ENCODE measurements at regions not wholly inside any gene's neighbourhood (a gene's known extent, or its start where the extent isn't known, plus 50 kb on each side); places are given as distances from the start of the nearest gene placed in this dataset.

DNA sequence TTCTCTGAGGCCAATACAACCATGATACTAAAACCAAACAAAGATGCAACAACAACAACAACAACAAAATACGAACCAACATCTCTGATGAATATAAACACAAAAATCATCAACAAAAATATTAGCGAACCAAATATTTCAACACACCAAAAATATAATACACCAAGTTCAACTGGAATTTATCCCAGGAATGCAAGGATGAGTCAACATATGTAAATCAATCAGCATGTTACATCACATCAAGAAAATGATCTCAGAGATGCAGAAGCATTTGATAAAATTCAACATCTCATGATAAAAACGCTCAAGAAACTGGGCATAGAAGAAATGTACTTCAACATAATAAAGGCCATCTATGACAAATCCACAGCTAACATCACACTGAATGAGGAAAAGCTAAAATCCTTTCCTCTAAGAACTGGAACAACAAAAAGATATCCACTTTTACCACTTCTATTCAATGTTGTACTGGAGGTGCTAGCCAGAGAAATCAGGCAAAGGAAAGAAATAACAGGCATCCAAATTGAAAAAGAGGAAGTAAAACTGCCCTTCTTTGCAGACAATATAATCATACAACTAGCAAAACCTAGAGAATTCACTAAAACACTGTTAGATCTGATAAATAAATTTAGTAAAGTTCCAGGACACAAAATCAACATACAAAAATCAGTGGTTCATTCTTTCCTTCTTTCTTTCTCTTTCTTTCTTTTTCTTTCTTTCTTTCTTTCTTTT lies 2448.7 kb upstream of the PCDH20 start:
- H3K79me1 ChIP-seq (ENCODE audit: low read length) = no peaks in the 10 kb centered on the region
- 100% methylated on average over 2 of the region's 3 CpGs for WGBS (ENCODE audit: extremely low coverage, insufficient coverage, insufficient read length)
- no peaks in the 10 kb centered on the region for H3K79me2 ChIP-seq (ENCODE audit: control insufficient read depth, insufficient read depth, low read length, poor library complexity)
- H2BK5ac ChIP-seq (ENCODE audit: low read depth, low read length, poor library complexity) = no peak overlapping the region
- peaks cover 4% of the 10 kb centered on the region for H3K9me3 ChIP-seq (ENCODE audit: insufficient read depth, low read depth, low read length)
- H3K27ac ChIP-seq (ENCODE audit: low read depth, low read length) = no peak overlapping the region
- H3K23ac ChIP-seq (ENCODE audit: low read length) = no peak overlapping the region
- no peak overlapping the region for H3K4ac ChIP-seq (ENCODE audit: low read depth, low read length)
- no peak overlapping the region for H3K4me2 ChIP-seq (ENCODE audit: low read length)
- H3K4me3 ChIP-seq (ENCODE audit: low read depth, low read length) = no peak overlapping the region
- no peak overlapping the region for H4K8ac ChIP-seq (ENCODE audit: low read depth, low read length)
- DNase-seq = no peak
- H2BK120ac ChIP-seq (ENCODE audit: insufficient read depth, low read length, poor library complexity) = no peak overlapping the region
- H4K91ac ChIP-seq (ENCODE audit: low read depth, low read length) = no peak overlapping the region
- H3K4me1 ChIP-seq (ENCODE audit: control insufficient read depth in 1 of 2, insufficient read depth in 2 of 2, low read length in 2 of 2) = no peaks in the 10 kb centered on the region
- no peak overlapping the region for H3K9ac ChIP-seq (ENCODE audit: low read length)
- H3K18ac ChIP-seq (ENCODE audit: low read length) = no peak overlapping the region
- H2AK5ac ChIP-seq (ENCODE audit: low read length) = no peak overlapping the region
- no peaks in the 10 kb centered on the region for H3K36me3 ChIP-seq (ENCODE audit: control insufficient read depth in 1 of 2, insufficient read depth in 2 of 2, low read length in 2 of 2)
- no peak overlapping the region for H2BK12ac ChIP-seq (ENCODE audit: low read length)
- H4K12ac ChIP-seq (ENCODE audit: low read depth, low read length) = no peak overlapping the region
- H3K14ac ChIP-seq (ENCODE audit: low read length) = no peak overlapping the region
- H2AFZ ChIP-seq (ENCODE audit: insufficient read depth, low read length, poor library complexity) = no peak overlapping the region
- no peaks in the 10 kb centered on the region for H3K27me3 ChIP-seq (ENCODE audit: insufficient read depth, low read length)

DNA sequence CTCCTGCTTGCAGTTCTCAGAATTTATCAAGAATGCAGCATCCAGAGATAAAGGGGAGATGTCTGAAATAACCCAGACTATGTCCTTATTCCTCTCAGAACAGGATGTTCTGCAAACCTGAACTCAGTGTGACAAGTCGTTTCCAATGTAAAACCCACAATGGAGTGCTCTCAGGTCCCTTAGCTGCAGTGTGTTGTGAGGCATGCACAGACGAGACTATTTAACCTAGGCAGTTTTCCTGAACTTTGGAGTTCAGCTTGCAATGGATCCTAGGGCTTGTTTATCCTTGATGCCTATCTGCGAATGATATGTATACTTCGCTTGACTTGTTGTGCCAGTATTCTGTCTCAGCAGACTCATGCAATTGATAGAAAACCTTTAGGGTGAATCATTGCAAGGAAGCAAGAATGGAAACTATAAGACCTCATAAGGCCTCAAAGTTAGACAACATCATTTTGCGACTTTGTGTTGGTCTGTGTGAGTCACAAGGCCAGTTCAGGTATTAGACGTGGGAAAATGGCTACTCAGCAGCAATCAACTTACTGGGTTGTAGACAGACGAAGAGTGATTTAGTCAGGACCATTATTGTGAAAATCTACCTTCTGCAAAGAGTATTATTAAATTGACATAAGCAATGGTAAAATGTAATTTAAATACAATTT lies 2439.9 kb upstream of the PCDH20 start:
- Histone ChIP-seq H3K79me2 (ENCODE audit: control insufficient read depth, insufficient read depth, low read length, poor library complexity) (no peaks in the 10 kb centered on the region), H2BK12ac (ENCODE audit: low read length) (no peak overlapping the region), H3K23ac (ENCODE audit: low read length) (no peak overlapping the region), H3K4me3 (ENCODE audit: low read depth, low read length) (no peak overlapping the region), H4K91ac (ENCODE audit: low read depth, low read length) (no peak overlapping the region), H3K36me3 (ENCODE audit: control insufficient read depth in 1 of 2, insufficient read depth in 2 of 2, low read length in 2 of 2) (no peaks in the 10 kb centered on the region), H2AK5ac (ENCODE audit: low read length) (no peak overlapping the region), H3K27me3 (ENCODE audit: insufficient read depth, low read length) (no peaks in the 10 kb centered on the region), H3K4me2 (ENCODE audit: low read length) (no peak overlapping the region), H3K9ac (ENCODE audit: low read length) (no peak overlapping the region), H3K4ac (ENCODE audit: low read depth, low read length) (no peak overlapping the region), H3K9me3 (ENCODE audit: insufficient read depth, low read depth, low read length) (peaks cover 4% of the 10 kb centered on the region), H4K12ac (ENCODE audit: low read depth, low read length) (no peak overlapping the region), H3K79me1 (ENCODE audit: low read length) (no peaks in the 10 kb centered on the region), H3K4me1 (ENCODE audit: control insufficient read depth in 1 of 2, insufficient read depth in 2 of 2, low read length in 2 of 2) (peaks cover 2 to 3% of the 10 kb centered on the region in 2 experiments), H3K14ac (ENCODE audit: low read length) (no peak overlapping the region), H3K18ac (ENCODE audit: low read length) (no peak overlapping the region), H2BK5ac (ENCODE audit: low read depth, low read length, poor library complexity) (no peak overlapping the region), H3K27ac (ENCODE audit: low read depth, low read length) (no peak overlapping the region), H2BK120ac (ENCODE audit: insufficient read depth, low read length, poor library complexity) (no peak overlapping the region), H2AFZ (ENCODE audit: insufficient read depth, low read length, poor library complexity) (peak overlapping the region; percentile 52), H4K8ac (ENCODE audit: low read depth, low read length) (peak overlapping the region; percentile 48)
- DNase-seq = peak in 1 of 2 donors; percentile 19
- no CpG with 5 or more reads among the region's 7 CpGs for WGBS (ENCODE audit: extremely low coverage, insufficient coverage, insufficient read length)

DNA sequence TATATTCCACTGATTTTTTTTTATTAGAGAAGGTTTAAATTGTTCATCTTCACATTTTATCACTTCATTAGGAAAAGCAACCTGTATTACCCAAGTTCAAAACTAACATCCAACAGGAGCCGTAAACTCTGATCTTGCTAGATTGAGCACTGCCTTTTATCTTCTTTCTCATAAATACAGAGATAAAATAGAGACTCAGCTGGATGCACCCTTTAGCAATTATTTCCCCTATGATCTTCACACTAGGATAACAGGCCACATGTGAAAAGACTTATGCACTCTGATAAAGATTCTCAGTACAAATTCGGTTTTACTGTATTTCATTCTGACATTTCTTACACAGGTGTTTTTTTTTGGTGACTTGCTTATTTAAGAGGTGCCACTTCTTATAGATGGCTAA lies 2438.2 kb upstream of the PCDH20 start:
- no CpG with 5 or more reads among the region's 2 CpGs for WGBS (ENCODE audit: extremely low coverage, insufficient coverage, insufficient read length)
- no peak overlapping the region for H3K9ac ChIP-seq (ENCODE audit: low read length)
- H2AFZ ChIP-seq (ENCODE audit: insufficient read depth, low read length, poor library complexity) = no peak overlapping the region
- H4K91ac ChIP-seq (ENCODE audit: low read depth, low read length) = no peak overlapping the region
- no peaks in the 10 kb centered on the region for H3K9me3 ChIP-seq (ENCODE audit: insufficient read depth, low read depth, low read length)
- no peaks in the 10 kb centered on the region for H3K36me3 ChIP-seq (ENCODE audit: control insufficient read depth in 1 of 2, insufficient read depth in 2 of 2, low read length in 2 of 2)
- no peak overlapping the region for H3K4ac ChIP-seq (ENCODE audit: low read depth, low read length)
- H3K79me2 ChIP-seq (ENCODE audit: control insufficient read depth, insufficient read depth, low read length, poor library complexity) = no peaks in the 10 kb centered on the region
- no peak overlapping the region for H3K4me3 ChIP-seq (ENCODE audit: low read depth, low read length)
- no peaks in the 10 kb centered on the region for H3K27me3 ChIP-seq (ENCODE audit: insufficient read depth, low read length)
- no peak overlapping the region for H3K23ac ChIP-seq (ENCODE audit: low read length)
- no peak overlapping the region for H2BK12ac ChIP-seq (ENCODE audit: low read length)
- H3K79me1 ChIP-seq (ENCODE audit: low read length) = no peaks in the 10 kb centered on the region
- H3K27ac ChIP-seq (ENCODE audit: low read depth, low read length) = no peak overlapping the region
- no peak for DNase-seq
- H4K12ac ChIP-seq (ENCODE audit: low read depth, low read length) = no peak overlapping the region
- H2AK5ac ChIP-seq (ENCODE audit: low read length) = no peak overlapping the region
- no peak overlapping the region for H3K18ac ChIP-seq (ENCODE audit: low read length)
- peaks cover 2 to 3% of the 10 kb centered on the region in 2 experiments for H3K4me1 ChIP-seq (ENCODE audit: control insufficient read depth in 1 of 2, insufficient read depth in 2 of 2, low read length in 2 of 2)
- no peak overlapping the region for H3K14ac ChIP-seq (ENCODE audit: low read length)
- no peak overlapping the region for H3K4me2 ChIP-seq (ENCODE audit: low read length)
- no peak overlapping the region for H2BK5ac ChIP-seq (ENCODE audit: low read depth, low read length, poor library complexity)
- H4K8ac ChIP-seq (ENCODE audit: low read depth, low read length) = no peak overlapping the region
- H2BK120ac ChIP-seq (ENCODE audit: insufficient read depth, low read length, poor library complexity) = no peak overlapping the region

DNA sequence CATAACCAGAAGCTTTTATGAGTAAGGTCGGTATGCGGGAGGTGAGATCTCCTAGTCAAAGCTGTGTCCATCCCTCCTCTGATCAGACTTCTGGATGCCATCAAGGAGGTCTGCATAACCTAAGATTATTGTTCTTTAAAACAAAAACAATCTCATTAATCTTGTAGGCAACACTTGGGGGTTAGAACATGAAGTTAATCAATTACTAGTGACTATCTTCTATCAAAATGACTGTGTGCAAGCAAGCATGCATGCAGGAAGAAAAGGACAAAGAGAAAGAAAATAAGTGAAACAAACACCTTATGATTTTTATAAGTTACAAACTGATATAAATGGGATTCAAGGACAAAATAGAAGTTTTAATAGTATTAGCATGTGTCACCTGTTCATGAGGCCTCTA lies 2435.9 kb upstream of the PCDH20 start:
- H3K18ac ChIP-seq (ENCODE audit: low read length) = no peak overlapping the region
- H4K12ac ChIP-seq (ENCODE audit: low read depth, low read length) = no peak overlapping the region
- H2BK120ac ChIP-seq (ENCODE audit: insufficient read depth, low read length, poor library complexity) = no peak overlapping the region
- no peak overlapping the region for H2AK5ac ChIP-seq (ENCODE audit: low read length)
- no peak for DNase-seq
- H3K4me3 ChIP-seq (ENCODE audit: low read depth, low read length) = no peak overlapping the region
- no peak overlapping the region for H3K4ac ChIP-seq (ENCODE audit: low read depth, low read length)
- WGBS (ENCODE audit: extremely low coverage, insufficient coverage, insufficient read length) = no CpG with 5 or more reads among the region's 2 CpGs
- H3K4me2 ChIP-seq (ENCODE audit: low read length) = no peak overlapping the region
- no peak overlapping the region for H2AFZ ChIP-seq (ENCODE audit: insufficient read depth, low read length, poor library complexity)
- peaks cover 2 to 3% of the 10 kb centered on the region in 2 experiments for H3K4me1 ChIP-seq (ENCODE audit: control insufficient read depth in 1 of 2, insufficient read depth in 2 of 2, low read length in 2 of 2)
- no peaks in the 10 kb centered on the region for H3K27me3 ChIP-seq (ENCODE audit: insufficient read depth, low read length)
- H3K9ac ChIP-seq (ENCODE audit: low read length) = no peak overlapping the region
- no peaks in the 10 kb centered on the region for H3K36me3 ChIP-seq (ENCODE audit: control insufficient read depth in 1 of 2, insufficient read depth in 2 of 2, low read length in 2 of 2)
- no peaks in the 10 kb centered on the region for H3K9me3 ChIP-seq (ENCODE audit: insufficient read depth, low read depth, low read length)
- no peak overlapping the region for H3K27ac ChIP-seq (ENCODE audit: low read depth, low read length)
- no peak overlapping the region for H3K14ac ChIP-seq (ENCODE audit: low read length)
- no peak overlapping the region for H2BK12ac ChIP-seq (ENCODE audit: low read length)
- no peak overlapping the region for H3K23ac ChIP-seq (ENCODE audit: low read length)
- no peaks in the 10 kb centered on the region for H3K79me2 ChIP-seq (ENCODE audit: control insufficient read depth, insufficient read depth, low read length, poor library complexity)
- H2BK5ac ChIP-seq (ENCODE audit: low read depth, low read length, poor library complexity) = no peak overlapping the region
- H3K79me1 ChIP-seq (ENCODE audit: low read length) = no peaks in the 10 kb centered on the region
- H4K91ac ChIP-seq (ENCODE audit: low read depth, low read length) = no peak overlapping the region
- no peak overlapping the region for H4K8ac ChIP-seq (ENCODE audit: low read depth, low read length)
